DOHH2 (cell line): ENCODE measurements at regions not wholly inside any gene's neighbourhood (a gene's known extent, or its start where the extent isn't known, plus 50 kb on each side); places are given as distances from the start of the nearest gene placed in this dataset.

ENCODE experiments used
- H3F3A ChIP-seq: fragments of 200-600 bp; sonication (generic), shearing (Covaris generic); 2 replicates; pipeline ENCODE4 v1.6.0; 2016; ENCODE audit warnings: antibody characterized with exemption, mild to moderate bottlenecking; ENCODE audit not compliant: control insufficient read depth, insufficient read depth
- H3K27ac ChIP-seq: fragments of 200-600 bp; sonication (generic); 2 replicates; pipeline ENCODE4 v1.5.1; 2014; ENCODE audit warnings: low read depth, mild to moderate bottlenecking, low read length, moderate library complexity
- H3K27me3 ChIP-seq: fragments of 200-600 bp; sonication (generic); 2 replicates; pipeline ENCODE4 v1.6.1; 2014; ENCODE audit warnings: mild to moderate bottlenecking, low read length, mixed read lengths; ENCODE audit not compliant: control insufficient read depth
- H3K36me3 ChIP-seq: fragments of 200-600 bp; sonication (generic); 2 replicates; pipeline ENCODE4 v1.6.1; 2014; ENCODE audit warnings: mild to moderate bottlenecking, low read length, moderate library complexity, mixed read lengths; ENCODE audit not compliant: control insufficient read depth
- H3K4me1 ChIP-seq: fragments of 200-600 bp; sonication (generic); 2 replicates; pipeline ENCODE4 v1.6.1; 2014; ENCODE audit warnings: mild to moderate bottlenecking, low read length, mixed read lengths; ENCODE audit not compliant: control insufficient read depth
- H3K4me2 ChIP-seq: fragments of 200-600 bp; sonication (generic); 2 replicates; pipeline ENCODE4 v1.6.0; 2014; ENCODE audit warnings: mild to moderate bottlenecking, low read length, moderate library complexity
- H3K4me3 ChIP-seq: fragments of 200-600 bp; sonication (generic); 2 replicates; pipeline ENCODE4 v1.5.1; 2014; ENCODE audit warnings: mild to moderate bottlenecking, low read length, mixed read lengths
- H3K79me2 ChIP-seq: fragments of 200-600 bp; sonication (generic); 2 replicates; pipeline ENCODE4 v1.6.1; 2014; ENCODE audit warnings: mild to moderate bottlenecking, low read length, mixed read lengths; ENCODE audit not compliant: control insufficient read depth
- H3K9me2 ChIP-seq: fragments of 200-600 bp; sonication (generic); replicated peaks from 2 replicates; pipeline ENCODE4 v1.6.1; 2014; ENCODE audit warnings: mild to moderate bottlenecking, low read length, mixed read lengths; ENCODE audit not compliant: control insufficient read depth
- H3K9me3 ChIP-seq: fragments of 200-600 bp; sonication (generic); 2 replicates; pipeline ENCODE4 v1.6.1; 2014; ENCODE audit warnings: antibody characterized with exemption, low read length, mixed read lengths; ENCODE audit not compliant: control insufficient read depth, insufficient read depth
- H4K20me1 ChIP-seq: fragments of 200-600 bp; sonication (generic); 2 replicates; pipeline ENCODE4 v1.6.0; 2014; ENCODE audit warnings: low read depth, mild to moderate bottlenecking, antibody characterized with exemption, low read length, moderate library complexity; ENCODE audit not compliant: control insufficient read depth, insufficient read depth
- CTCF ChIP-seq: fragments of 200-600 bp; sonication (generic); IDR thresholded peaks from one replicate; pipeline ENCODE4 v1.5.1; 2014; ENCODE audit warnings: antibody characterized with exemption, mild to moderate bottlenecking, low read depth, low read length; ENCODE audit not compliant: poor library complexity, severe bottlenecking
- EZH2phosphoT487 ChIP-seq: fragments of 200-600 bp; sonication (generic); IDR thresholded peaks from 2 replicates; pipeline ENCODE4 v1.6.1; 2017; ENCODE audit warnings: borderline replicate concordance, mild to moderate bottlenecking, antibody characterized with exemption, low read length, moderate library complexity, mixed read lengths

GRCh38 chr14:65864984-65865383, 452.5 kb downstream of the FUT8 start:
- Histone ChIP-seq H3F3A (no peaks in the 10 kb centered on the region), H3K9me3 (no peaks in the 10 kb centered on the region), H3K4me2 (no peak overlapping the region), H3K79me2 (no peaks in the 10 kb centered on the region), H4K20me1 (no peaks in the 10 kb centered on the region), H3K27ac (no peak overlapping the region), H3K4me1 (no peaks in the 10 kb centered on the region), H3K4me3 (no peak overlapping the region), H3K9me2 (no peaks in the 10 kb centered on the region), H3K36me3 (no peaks in the 10 kb centered on the region), H3K27me3 (peaks cover 8% of the 10 kb centered on the region; the same call in 1 of the 2 replicates)
- TF ChIP-seq CTCF (no peak), EZH2phosphoT487 (no peak)

GRCh38 chr14:65866448-65866847, 453.9 kb downstream of the FUT8 start:
- H3K4me2 ChIP-seq: no peak overlapping the region
- no peaks in the 10 kb centered on the region for H3K4me1 ChIP-seq
- no peaks in the 10 kb centered on the region for H3F3A ChIP-seq
- no peaks in the 10 kb centered on the region for H3K79me2 ChIP-seq
- no peaks in the 10 kb centered on the region for H4K20me1 ChIP-seq
- no peak overlapping the region for H3K27ac ChIP-seq
- H3K9me2 ChIP-seq: no peaks in the 10 kb centered on the region
- H3K4me3 ChIP-seq: no peak overlapping the region
- peaks cover 6% of the 10 kb centered on the region; the same call in 1 of the 2 replicates for H3K27me3 ChIP-seq
- H3K9me3 ChIP-seq: no peaks in the 10 kb centered on the region
- H3K36me3 ChIP-seq: no peaks in the 10 kb centered on the region
- no peak for TF ChIP-seq CTCF
- TF ChIP-seq EZH2phosphoT487: no peak

- Histone ChIP-seq H3K27me3 (peaks cover 6% of the 10 kb centered on the region; the same call in 1 of the 2 replicates), H3F3A (no peaks in the 10 kb centered on the region), H3K9me3 (no peaks in the 10 kb centered on the region), H3K36me3 (no peaks in the 10 kb centered on the region), H3K9me2 (no peaks in the 10 kb centered on the region), H3K27ac (no peak overlapping the region), H3K4me1 (no peaks in the 10 kb centered on the region), H3K4me2 (no peak overlapping the region), H3K4me3 (no peak overlapping the region), H4K20me1 (no peaks in the 10 kb centered on the region), H3K79me2 (no peaks in the 10 kb centered on the region)
- TF ChIP-seq EZH2phosphoT487 (no peak), CTCF (no peak)
These were observed 454.4 kb downstream of the FUT8 start for GRCh38 chr14:65866886-65867285.
